ENCODE measurements at regions not wholly inside any gene's neighbourhood (a gene's known extent, or its start where the extent isn't known, plus 50 kb on each side); places are given as distances from the start of the nearest gene placed in this dataset.

DNA sequence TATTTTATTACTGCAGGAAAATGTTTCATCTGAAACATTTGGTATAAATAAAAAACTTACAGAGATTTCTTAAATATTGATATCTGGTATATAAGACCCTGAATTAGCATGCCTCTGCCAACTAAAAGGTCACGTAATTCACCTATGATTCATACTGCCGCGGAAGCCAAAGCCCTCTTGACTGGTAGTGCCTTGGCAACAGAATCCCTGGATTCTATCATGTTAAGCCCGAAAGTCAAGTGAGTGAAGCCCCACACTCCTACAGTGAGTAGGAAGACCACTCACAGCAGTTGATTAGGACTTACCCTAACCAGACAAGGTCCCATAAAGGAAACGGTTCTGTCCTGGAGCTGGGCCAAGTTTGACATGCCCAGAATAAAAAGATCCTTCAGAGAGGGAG lies 175.6 kb upstream of the NREP start:
- H3K4me2 ChIP-seq (ENCODE audit: insufficient read depth, low read length) = peak overlapping the region; percentile 44
- H3K27me3 ChIP-seq (ENCODE audit: insufficient read depth, low read length) = no peaks in the 10 kb centered on the region
- H3K9me3 ChIP-seq (ENCODE audit: low read depth, low read length) = no peaks in the 10 kb centered on the region
- H2AFZ ChIP-seq (ENCODE audit: low read length) = no peak overlapping the region
- peaks cover 72% of the 10 kb centered on the region for H3K4me1 ChIP-seq (ENCODE audit: insufficient read depth, low read length)
- peak overlapping the region; percentile 17 for H3K4me3 ChIP-seq (ENCODE audit: insufficient read depth, low read length)
- H3K36me3 ChIP-seq (ENCODE audit: insufficient read depth, low read length) = no peaks in the 10 kb centered on the region
- H3K79me2 ChIP-seq (ENCODE audit: insufficient read depth, low read length) = no peaks in the 10 kb centered on the region
- TF ChIP-seq, protein P1, sequence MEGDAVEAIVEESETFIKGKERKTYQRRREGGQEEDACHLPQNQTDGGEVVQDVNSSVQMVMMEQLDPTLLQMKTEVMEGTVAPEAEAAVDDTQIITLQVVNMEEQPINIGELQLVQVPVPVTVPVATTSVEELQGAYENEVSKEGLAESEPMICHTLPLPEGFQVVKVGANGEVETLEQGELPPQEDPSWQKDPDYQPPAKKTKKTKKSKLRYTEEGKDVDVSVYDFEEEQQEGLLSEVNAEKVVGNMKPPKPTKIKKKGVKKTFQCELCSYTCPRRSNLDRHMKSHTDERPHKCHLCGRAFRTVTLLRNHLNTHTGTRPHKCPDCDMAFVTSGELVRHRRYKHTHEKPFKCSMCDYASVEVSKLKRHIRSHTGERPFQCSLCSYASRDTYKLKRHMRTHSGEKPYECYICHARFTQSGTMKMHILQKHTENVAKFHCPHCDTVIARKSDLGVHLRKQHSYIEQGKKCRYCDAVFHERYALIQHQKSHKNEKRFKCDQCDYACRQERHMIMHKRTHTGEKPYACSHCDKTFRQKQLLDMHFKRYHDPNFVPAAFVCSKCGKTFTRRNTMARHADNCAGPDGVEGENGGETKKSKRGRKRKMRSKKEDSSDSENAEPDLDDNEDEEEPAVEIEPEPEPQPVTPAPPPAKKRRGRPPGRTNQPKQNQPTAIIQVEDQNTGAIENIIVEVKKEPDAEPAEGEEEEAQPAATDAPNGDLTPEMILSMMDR (IDR thresholded peaks at IDR 0.05; ENCODE audit: extremely low read depth, low read depth, low read length) = no peak
- H4K20me1 ChIP-seq (ENCODE audit: insufficient read depth, low read length) = no peaks in the 10 kb centered on the region
- DNase-seq (ENCODE audit: insufficient read length, low spot score, missing footprints) = peak; percentile 22
- peak overlapping the region; percentile 95 for H3K27ac ChIP-seq (ENCODE audit: low read depth, low read length)

DNA sequence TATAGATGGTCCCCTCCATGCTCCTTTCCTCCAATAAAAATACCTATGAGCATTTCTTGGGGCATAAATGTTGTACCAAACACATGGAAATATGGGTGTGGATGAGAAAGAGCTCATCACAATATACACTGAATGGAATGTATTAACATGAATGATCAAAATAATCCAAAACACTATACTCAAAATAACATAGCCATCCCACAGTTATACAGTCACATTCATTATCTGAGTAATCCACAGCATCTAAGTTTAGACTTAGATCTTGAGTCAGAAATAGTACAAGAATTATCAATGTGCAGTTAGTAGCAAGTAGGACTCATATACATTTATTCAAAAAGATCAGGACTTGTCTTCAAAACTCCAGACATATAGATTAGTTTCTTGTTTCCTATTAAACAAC lies 175.2 kb upstream of the NREP start:
- no peaks in the 10 kb centered on the region for H3K27me3 ChIP-seq (ENCODE audit: insufficient read depth, low read length)
- peak; percentile 30 for DNase-seq (ENCODE audit: insufficient read length, low spot score, missing footprints)
- H3K4me2 ChIP-seq (ENCODE audit: insufficient read depth, low read length) = peak overlapping the region; percentile 44
- H3K27ac ChIP-seq (ENCODE audit: low read depth, low read length) = peak overlapping the region; percentile 95
- no peak overlapping the region for H3K4me3 ChIP-seq (ENCODE audit: insufficient read depth, low read length)
- peaks cover 72% of the 10 kb centered on the region for H3K4me1 ChIP-seq (ENCODE audit: insufficient read depth, low read length)
- TF ChIP-seq, protein P1 (IDR thresholded peaks at IDR 0.05; ENCODE audit: extremely low read depth, low read depth, low read length) = no peak
- H3K36me3 ChIP-seq (ENCODE audit: insufficient read depth, low read length) = no peaks in the 10 kb centered on the region
- H3K9me3 ChIP-seq (ENCODE audit: low read depth, low read length) = no peaks in the 10 kb centered on the region
- H2AFZ ChIP-seq (ENCODE audit: low read length) = no peak overlapping the region
- H3K79me2 ChIP-seq (ENCODE audit: insufficient read depth, low read length) = no peaks in the 10 kb centered on the region
- H4K20me1 ChIP-seq (ENCODE audit: insufficient read depth, low read length) = no peaks in the 10 kb centered on the region

DNA sequence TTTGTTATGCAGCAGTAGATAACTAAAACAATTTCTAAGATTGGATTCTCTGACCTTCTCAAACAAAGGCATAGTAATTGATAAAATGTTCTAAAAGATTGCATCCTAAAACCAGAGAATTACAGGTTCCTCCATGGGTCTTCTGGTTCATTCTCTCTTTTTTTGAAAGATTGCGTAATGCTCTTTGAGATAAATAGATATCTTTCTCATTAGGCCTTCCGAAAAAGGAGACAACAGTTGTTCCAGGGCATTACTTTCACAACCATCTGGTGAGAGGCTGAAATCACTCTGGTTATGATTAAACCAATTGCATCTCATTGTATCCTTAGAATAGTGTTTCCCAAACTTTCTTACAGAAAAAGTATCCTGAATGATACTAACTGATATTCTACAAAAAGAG lies 174.7 kb upstream of the NREP start:
- no peaks in the 10 kb centered on the region for H3K36me3 ChIP-seq (ENCODE audit: insufficient read depth, low read length)
- H3K79me2 ChIP-seq (ENCODE audit: insufficient read depth, low read length) = no peaks in the 10 kb centered on the region
- peaks cover 72% of the 10 kb centered on the region for H3K4me1 ChIP-seq (ENCODE audit: insufficient read depth, low read length)
- DNase-seq (ENCODE audit: insufficient read length, low spot score, missing footprints) = no peak
- no peaks in the 10 kb centered on the region for H3K9me3 ChIP-seq (ENCODE audit: low read depth, low read length)
- TF ChIP-seq, protein P1 (IDR thresholded peaks at IDR 0.05; ENCODE audit: extremely low read depth, low read depth, low read length) = no peak
- H3K27ac ChIP-seq (ENCODE audit: low read depth, low read length) = peak overlapping the region; percentile 95
- no peaks in the 10 kb centered on the region for H4K20me1 ChIP-seq (ENCODE audit: insufficient read depth, low read length)
- no peak overlapping the region for H2AFZ ChIP-seq (ENCODE audit: low read length)
- no peak overlapping the region for H3K4me2 ChIP-seq (ENCODE audit: insufficient read depth, low read length)
- H3K4me3 ChIP-seq (ENCODE audit: insufficient read depth, low read length) = no peak overlapping the region
- no peaks in the 10 kb centered on the region for H3K27me3 ChIP-seq (ENCODE audit: insufficient read depth, low read length)

DNA sequence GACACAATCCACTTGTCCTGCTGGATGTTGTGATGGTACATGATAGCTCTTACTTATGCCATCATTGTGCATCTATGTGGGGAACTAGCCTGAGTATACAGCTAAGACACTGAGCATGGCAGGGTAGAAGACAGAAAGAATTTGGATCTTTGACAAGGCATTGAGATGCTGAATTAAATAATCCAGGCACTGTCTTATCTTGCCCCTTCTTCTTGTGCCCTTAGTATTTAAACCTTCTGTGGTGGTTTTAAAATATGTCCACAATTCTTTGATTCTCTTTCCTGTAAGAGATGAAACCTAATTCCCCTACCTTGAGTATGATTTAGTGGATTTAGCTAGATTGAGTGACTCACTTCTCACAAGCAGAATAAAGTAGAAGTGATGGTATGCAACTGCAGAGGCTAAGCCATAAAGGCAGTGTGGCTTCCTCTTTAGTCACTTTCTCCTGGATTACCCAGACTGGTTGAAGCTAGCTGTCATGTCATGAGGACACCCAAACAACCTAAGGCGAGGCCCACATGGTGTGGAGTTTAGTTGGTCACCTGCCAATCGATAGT lies 174.0 kb upstream of the NREP start:
- H3K4me3 ChIP-seq (ENCODE audit: insufficient read depth, low read length) = no peak overlapping the region
- H3K9me3 ChIP-seq (ENCODE audit: low read depth, low read length) = no peaks in the 10 kb centered on the region
- no peaks in the 10 kb centered on the region for H4K20me1 ChIP-seq (ENCODE audit: insufficient read depth, low read length)
- H3K79me2 ChIP-seq (ENCODE audit: insufficient read depth, low read length) = no peaks in the 10 kb centered on the region
- no peak overlapping the region for H3K4me2 ChIP-seq (ENCODE audit: insufficient read depth, low read length)
- TF ChIP-seq, protein P1 (IDR thresholded peaks at IDR 0.05; ENCODE audit: extremely low read depth, low read depth, low read length) = no peak
- no peaks in the 10 kb centered on the region for H3K36me3 ChIP-seq (ENCODE audit: insufficient read depth, low read length)
- H3K4me1 ChIP-seq (ENCODE audit: insufficient read depth, low read length) = peaks cover 69% of the 10 kb centered on the region
- no peak overlapping the region for H2AFZ ChIP-seq (ENCODE audit: low read length)
- H3K27me3 ChIP-seq (ENCODE audit: insufficient read depth, low read length) = no peaks in the 10 kb centered on the region
- peak overlapping the region; percentile 95 for H3K27ac ChIP-seq (ENCODE audit: low read depth, low read length)
- no peak for DNase-seq (ENCODE audit: insufficient read length, low spot score, missing footprints)
